Hematopoietic multipotent progenitor cell treated with erythropoietin and hydrocortisone succinate and interleukin-3 and kit ligand, for 17 days (in vitro differentiated cells): ENCODE measurements at regions not wholly inside any gene's neighbourhood (a gene's known extent, or its start where the extent isn't known, plus 50 kb on each side); places are given as distances from the start of the nearest gene placed in this dataset.
"Not testable (repeated sequence)": the region's sequence is repeated elsewhere in the genome, so short reads cannot be mapped to it uniquely, and the experiment has no call there.

Experiments used
- DNase-seq: peaks from one replicate; pipeline ENCODE4 v3.0.0-alpha.2; 2015; ENCODE audit warnings: low spot score

GRCh38 chr7:127530148-127530547 lies 55.2 kb downstream of the GCC1 start:
- DNase-seq, result no peak

GRCh38 chr7:127527561-127527960 lies 57.8 kb downstream of the GCC1 start:
- no peak for DNase-seq

DNA sequence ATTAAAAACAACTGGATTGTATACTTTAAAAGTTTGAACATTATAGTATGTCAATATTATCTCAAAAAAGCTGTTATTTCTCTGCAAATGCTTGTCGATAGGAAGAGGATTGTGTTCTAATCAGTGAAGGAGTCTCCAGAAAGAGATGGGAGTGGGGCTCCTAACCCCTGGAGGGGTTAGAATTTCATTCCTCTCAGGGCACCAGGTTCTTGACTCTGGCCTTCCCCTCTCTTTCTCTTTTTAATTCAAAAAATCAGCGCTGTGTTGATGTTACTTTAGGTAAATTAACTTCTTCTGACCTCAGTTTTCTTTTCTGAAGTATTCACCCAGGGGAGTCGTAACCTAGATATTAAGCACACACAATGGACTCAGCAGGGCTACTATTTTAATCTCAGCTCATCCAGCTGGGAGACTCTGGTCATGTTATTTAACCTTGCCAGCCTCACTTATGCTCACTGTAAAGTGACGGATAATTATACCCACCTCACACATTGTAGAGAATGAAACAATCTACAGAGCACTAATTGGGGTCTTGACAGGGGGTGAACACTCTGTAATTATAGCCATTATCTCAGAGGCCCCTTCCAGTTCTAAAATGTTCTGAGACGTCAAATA lies 59.4 kb downstream of the GCC1 start:
- DNase-seq, result no peak

GRCh38 chr7:127516320-127516719 lies 69.1 kb downstream of the GCC1 start:
- DNase-seq, result no peak

- no peak for DNase-seq
Measured at GRCh38 chr7:127514499-127514898, 70.9 kb downstream of the GCC1 start.

DNA sequence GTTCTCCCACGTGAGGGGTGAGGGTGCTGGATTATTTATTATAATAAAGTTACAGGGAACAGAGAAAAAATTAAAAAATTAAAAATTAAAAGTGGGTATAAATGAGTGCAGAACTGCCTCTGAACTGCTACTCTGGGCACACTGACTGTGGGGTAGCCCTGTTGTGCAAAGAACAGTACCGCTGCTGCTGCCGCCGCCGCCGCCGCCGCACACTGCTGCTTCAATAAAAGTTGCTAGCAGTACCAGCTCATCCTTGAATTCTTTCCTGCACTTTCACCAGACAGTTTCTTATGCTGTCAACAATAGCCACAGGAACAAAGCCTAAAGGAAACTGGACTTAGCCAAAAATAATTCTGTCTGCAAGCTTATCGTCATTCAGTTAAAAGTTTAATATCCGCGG lies 72.1 kb downstream of the GCC1 start:
- no peak for DNase-seq

DNA sequence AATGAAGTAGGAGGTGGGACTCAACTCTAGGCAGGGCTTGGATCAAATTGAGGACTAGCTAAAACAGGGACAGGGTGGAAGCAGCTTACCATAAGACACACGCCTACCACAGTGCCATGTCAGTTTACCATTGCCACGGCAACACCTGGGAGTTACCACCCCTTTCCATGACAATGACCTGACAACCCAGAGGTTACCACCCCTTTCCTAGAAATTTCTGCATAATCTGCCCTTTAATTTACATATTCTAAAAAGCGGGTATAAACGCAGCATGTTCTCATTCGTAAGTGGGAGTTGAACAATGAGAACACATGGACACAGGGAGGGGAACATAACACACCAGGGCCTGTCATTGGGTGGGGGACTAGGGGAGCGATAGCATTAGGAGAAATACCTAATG lies 72.7 kb downstream of the GCC1 start:
- DNase-seq, result no peak

GRCh38 chr7:127504715-127505114 lies 80.7 kb downstream of the GCC1 start:
- peak; percentile 23 for DNase-seq

- DNase-seq, result no peak
Measured at GRCh38 chr7:127501817-127502216, 83.6 kb downstream of the GCC1 start.

DNA sequence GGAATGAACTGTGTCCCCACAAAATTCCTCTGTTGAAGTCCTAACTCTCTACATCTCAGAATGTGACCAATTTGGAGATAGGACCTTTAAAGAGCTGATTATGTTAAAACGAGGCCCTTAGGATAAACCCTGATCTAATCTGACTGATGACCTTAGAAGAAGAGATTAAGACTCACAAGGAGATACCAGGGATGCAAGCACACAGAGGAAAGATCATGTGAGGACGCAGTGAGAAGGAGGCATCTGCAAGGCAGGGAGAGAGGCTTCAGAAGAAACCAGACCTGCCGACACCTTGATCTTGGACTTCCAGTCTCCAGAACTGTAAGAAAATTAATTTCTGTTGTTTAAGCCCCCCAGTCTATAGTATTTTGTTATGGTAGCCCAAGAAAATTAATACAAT lies 94.9 kb upstream of the ZNF800 start:
- no peak for DNase-seq

GRCh38 chr7:127486654-127487053 lies 94.1 kb upstream of the ZNF800 start:
- DNase-seq, result no peak

DNA sequence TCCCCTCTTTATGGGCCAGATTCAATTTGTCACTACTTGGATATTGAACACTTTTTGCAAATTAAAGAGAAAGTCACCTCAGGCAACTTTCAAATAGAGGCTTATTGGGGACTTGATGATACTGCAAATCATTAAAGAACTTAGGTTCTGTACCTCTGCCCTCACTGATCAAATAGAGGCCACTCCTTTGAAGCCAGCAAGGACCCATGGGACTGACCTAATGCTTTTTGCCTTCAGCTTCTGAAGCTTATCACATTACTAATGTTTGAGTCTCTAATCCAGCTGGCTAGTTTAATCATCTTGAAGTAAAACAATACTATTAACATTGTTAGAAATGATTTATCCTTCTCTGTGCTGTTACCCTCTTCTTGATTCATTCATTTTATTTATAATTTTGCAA lies 93.0 kb upstream of the ZNF800 start:
- no peak for DNase-seq

DNA sequence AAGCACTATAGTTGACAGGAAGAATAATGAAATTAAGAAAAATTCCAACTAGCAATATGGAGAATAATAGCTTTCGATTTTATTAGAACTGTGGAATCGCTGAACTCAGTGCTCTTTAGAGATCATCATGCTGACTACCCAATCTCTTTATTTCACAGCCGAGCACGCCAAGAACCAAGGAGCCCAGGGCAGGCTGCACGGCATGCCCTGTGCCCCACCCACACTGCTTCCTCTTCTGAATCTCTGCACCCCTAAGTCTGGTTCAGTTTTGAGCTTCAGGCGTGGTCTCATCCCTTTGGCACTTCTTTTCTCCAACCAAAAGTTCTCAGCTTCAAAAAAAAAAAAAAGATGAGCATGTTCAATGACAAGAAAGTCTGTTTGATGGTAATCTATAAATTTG lies 92.4 kb upstream of the ZNF800 start:
- DNase-seq, result no peak

DNA sequence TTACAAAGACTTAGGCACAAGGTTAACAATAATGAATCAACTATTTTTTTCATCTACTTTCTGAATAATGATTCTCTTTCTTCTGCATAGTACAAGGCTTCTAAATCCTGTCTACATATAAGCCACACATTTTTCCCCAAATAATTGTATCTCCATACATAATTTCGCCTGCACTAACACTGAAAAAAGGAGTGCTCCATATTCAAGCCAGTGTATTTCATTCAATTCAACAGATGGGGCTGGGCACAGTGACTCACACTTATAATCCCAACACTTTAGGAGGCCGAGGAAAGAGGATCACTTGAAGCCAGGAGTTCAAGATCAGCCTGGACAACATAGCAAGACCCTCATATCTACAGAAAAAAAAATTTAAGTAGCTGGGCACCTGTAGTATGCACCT lies 86.0 kb upstream of the ZNF800 start:
- no peak for DNase-seq

DNA sequence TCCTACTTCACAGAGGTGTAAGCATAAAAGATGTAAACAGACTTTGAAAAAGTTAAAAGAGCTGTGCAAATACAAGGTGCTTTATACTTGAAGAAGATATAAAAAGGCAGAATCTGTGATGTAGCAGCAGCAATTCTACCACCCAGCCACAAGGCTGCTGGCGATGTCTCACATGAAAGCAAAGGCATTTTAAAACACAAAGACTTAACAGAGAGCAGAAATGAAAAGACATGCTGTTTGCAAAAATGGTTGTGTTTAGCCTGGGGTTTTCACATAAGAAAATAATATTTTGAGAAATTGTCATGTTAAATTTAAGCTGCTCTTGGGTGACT lies 85.5 kb upstream of the ZNF800 start:
- no peak for DNase-seq

DNA sequence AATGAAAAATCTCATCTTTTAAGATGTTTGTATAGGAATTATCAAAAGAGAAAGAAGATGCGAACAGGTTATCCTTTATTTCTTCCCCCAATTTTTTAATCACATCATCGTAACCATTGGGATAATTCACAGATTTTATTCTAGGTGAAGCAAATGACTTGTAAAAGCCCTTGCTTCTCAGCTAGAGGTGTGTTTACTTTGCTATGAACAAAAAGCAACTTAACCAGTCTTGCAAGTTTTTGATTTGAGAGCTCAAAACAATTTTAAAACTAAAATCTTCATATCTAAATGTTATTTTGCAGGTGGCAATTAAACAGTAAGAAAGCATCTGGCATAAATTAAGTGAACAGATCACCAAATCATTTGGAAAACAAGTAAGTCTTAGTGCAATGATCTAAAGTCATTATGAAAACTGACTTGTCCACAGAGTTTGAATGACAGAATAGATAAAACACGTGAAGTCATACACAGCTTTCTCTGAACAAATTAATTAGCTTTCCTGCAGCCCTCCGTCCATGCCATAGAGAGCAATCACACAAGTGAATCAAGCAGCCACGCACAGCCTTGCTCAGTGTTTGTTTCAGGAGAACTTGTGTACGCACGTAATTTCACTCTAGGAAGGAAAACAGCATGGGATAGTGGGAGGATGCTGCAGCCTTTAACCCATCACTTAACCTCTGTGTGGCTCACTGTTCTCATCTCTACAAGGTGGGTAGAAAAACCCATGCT lies 85.0 kb upstream of the ZNF800 start:
- no peak for DNase-seq

- no peak for DNase-seq
Measured at GRCh38 chr7:127476618-127477017, 84.1 kb upstream of the ZNF800 start.

- DNase-seq, result no peak
Measured at GRCh38 chr7:127474457-127474856, 81.9 kb upstream of the ZNF800 start.

- DNase-seq, result no peak
Measured at GRCh38 chr7:127473409-127473808, 80.9 kb upstream of the ZNF800 start.

DNA sequence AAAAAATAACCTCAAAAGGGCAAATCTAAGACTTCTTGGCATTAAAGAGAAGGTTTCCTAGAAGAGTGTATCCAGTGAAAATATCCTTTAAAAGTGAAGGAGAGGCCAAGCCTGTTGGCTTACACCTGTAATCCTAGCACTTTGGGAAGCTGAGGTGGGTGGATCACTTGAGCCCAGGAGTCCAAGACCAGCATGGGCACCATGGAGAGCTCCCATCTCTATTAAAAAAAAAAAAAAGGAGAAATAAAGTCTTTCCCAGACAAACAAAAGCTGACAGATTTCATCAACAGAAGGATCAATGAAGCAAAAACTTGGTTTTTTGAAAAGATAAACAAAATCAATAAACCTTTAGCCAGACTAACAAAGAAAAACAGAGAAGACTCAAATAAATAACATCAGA lies 67.6 kb upstream of the ZNF800 start:
- no peak for DNase-seq

- not testable (repeated sequence) for DNase-seq
Measured at GRCh38 chr7:127451258-127451657, 58.8 kb upstream of the ZNF800 start.

DNA sequence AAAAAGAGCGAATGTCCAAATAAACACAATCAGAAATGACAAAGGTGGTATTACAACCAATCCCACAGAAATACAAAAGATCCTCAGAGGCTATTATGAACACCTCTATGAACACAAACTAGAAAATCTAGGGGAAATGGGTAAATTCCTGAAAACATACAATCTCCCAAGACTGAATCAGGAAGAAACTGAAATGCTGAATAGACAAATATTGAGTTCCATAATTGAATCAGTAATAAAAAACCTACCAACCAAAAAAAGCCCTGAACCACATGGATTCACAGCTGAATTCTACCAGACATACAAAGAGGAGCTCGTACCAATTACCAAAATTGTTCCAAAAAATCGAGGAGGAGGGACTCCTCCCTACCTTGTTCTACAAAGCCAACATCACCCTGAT lies 56.1 kb upstream of the ZNF800 start:
- DNase-seq, result no peak

DNA sequence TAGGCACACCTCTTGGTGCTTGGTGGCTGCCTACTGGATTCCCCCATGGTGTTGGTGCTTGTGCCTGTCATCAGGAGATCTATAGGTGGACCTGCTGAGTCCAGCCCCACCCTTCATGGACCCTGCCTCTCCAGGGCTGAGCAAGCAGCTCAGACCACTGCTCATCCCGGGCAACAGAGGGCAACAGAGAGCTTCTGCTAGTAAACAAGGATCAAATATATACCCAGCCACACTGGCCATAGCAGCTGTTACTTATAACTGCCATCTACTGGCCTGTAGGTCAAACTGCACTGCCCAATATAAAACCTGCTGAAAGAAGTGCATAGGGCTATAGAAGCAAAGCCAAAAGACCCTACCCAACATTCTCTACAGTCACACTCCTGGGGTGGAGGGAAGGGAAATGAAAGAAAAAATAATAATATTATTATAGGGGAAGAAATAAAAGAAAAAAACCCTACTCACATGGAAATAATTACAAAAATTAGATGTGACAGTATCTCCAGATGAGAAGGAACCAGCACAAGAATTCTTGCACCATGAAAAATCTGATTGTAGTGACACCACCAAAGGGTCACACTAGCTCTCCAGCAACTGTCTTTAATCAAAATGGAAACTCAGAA lies 54.9 kb upstream of the ZNF800 start:
- DNase-seq, result peak; percentile 66

GRCh38 chr7:127446842-127447241 lies 54.3 kb upstream of the ZNF800 start:
- no peak for DNase-seq
